ENCODE measurements at regions not wholly inside any gene's neighbourhood (a gene's known extent, or its start where the extent isn't known, plus 50 kb on each side); places are given as distances from the start of the nearest gene placed in this dataset.

DNA sequence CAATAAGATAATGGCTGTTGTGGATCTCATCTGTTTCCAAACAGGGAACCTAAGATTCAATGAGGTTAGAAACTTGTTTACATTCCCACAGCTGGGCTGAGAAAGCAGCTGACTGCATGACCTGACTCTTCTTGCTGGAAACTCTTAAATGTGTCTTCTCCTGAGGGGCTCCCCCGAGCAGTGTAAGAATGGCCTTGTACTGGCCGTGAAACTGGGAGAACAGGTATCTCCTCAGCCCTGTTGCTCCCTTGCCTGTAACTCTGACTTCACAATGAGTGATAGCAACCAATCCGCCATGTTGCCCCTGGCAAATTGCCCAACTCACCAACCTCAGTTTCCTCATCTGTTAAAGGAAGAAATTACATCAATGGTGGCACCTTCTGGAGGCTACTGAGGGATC is 59.1 kb upstream of the CCL2 start:
- no peak for TF ChIP-seq RAD21 (IDR thresholded peaks at IDR 0.05; ENCODE audit: low read length)
- no peak for TF ChIP-seq BHLHE40 (IDR thresholded peaks at IDR 0.05; ENCODE audit: low read depth, low read length)
- TF ChIP-seq, protein P1, sequence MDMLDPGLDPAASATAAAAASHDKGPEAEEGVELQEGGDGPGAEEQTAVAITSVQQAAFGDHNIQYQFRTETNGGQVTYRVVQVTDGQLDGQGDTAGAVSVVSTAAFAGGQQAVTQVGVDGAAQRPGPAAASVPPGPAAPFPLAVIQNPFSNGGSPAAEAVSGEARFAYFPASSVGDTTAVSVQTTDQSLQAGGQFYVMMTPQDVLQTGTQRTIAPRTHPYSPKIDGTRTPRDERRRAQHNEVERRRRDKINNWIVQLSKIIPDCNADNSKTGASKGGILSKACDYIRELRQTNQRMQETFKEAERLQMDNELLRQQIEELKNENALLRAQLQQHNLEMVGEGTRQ (IDR thresholded peaks at IDR 0.05; ENCODE audit: low read depth, low read length), result no peak
- no peak for TF ChIP-seq MXI1 (IDR thresholded peaks at IDR 0.05; ENCODE audit: borderline replicate concordance, low read depth, low read length)
- TF ChIP-seq CEBPB (IDR thresholded peaks at IDR 0.05; ENCODE audit: low read depth, low read length), result no peak
- TF ChIP-seq POLR2A (IDR thresholded peaks at IDR 0.05; ENCODE audit: low read depth, low read length), result no peak
- TF ChIP-seq MAFK (IDR thresholded peaks at IDR 0.05; ENCODE audit: low read depth, low read length), result no peak
- TF ChIP-seq CHD1 (IDR thresholded peaks at IDR 0.05; ENCODE audit: low read depth, low read length), result no peak
- TF ChIP-seq, protein P2, sequence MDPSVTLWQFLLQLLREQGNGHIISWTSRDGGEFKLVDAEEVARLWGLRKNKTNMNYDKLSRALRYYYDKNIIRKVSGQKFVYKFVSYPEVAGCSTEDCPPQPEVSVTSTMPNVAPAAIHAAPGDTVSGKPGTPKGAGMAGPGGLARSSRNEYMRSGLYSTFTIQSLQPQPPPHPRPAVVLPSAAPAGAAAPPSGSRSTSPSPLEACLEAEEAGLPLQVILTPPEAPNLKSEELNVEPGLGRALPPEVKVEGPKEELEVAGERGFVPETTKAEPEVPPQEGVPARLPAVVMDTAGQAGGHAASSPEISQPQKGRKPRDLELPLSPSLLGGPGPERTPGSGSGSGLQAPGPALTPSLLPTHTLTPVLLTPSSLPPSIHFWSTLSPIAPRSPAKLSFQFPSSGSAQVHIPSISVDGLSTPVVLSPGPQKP (IDR thresholded peaks at IDR 0.05; ENCODE audit: borderline replicate concordance, low read depth, low read length), result no peak
- Histone ChIP-seq H2BK15ac (ENCODE audit: low read depth, low read length) (no peak overlapping the region), H2AK9ac (replicated peaks; ENCODE audit: low read depth, low read length, poor library complexity) (no peak overlapping the region), H3K56ac (ENCODE audit: extremely low read depth, insufficient read depth, low read length) (no peak overlapping the region), H3K9me1 (ENCODE audit: insufficient read depth, low read length) (no peaks in the 10 kb centered on the region), H4K20me1 (ENCODE audit: insufficient read depth, low read length) (no peaks in the 10 kb centered on the region), H4K8ac (ENCODE audit: low read depth in 2 of 2, low read length in 2 of 2) (no peak overlapping the region), H2AK5ac (ENCODE audit: low read depth, low read length) (no peak overlapping the region), H3K4ac (ENCODE audit: low read depth, low read length) (no peak overlapping the region), H3K4me3 (ENCODE audit: insufficient read depth, low read depth, low read length) (no peak overlapping the region), H3K27me3 (ENCODE audit: control insufficient read depth, insufficient read depth, low read length) (no peaks in the 10 kb centered on the region), H3K14ac (replicated peaks; ENCODE audit: low read depth, low read length) (no peak overlapping the region), H3K23ac (ENCODE audit: low read depth, low read length) (no peak overlapping the region), H3K79me1 (ENCODE audit: low read depth in 1 of 2, low read length in 2 of 2) (no peaks in the 10 kb centered on the region), H3K4me1 (ENCODE audit: control insufficient read depth, insufficient read depth, low read length) (no peaks in the 10 kb centered on the region), H2BK5ac (ENCODE audit: low read depth, low read length, poor library complexity, severe bottlenecking) (no peak overlapping the region), H2BK120ac (ENCODE audit: low read depth, low read length) (no peak overlapping the region), H4K5ac (ENCODE audit: low read depth, low read length) (no peak overlapping the region), H3K4me2 (ENCODE audit: low read depth, low read length) (no peak overlapping the region), H3K18ac (ENCODE audit: low read depth, low read length) (no peak overlapping the region), H2BK20ac (ENCODE audit: low read depth, low read length) (no peak overlapping the region), H2AFZ (replicated peaks; ENCODE audit: low read length, poor library complexity) (no peak overlapping the region), H3K9ac (ENCODE audit: low read depth, low read length) (no peak overlapping the region), H3K9me3 (ENCODE audit: control insufficient read depth, insufficient read depth, low read length) (peaks cover 1% of the 10 kb centered on the region; the same call in 1 of the 2 replicates), H3K36me3 (ENCODE audit: control insufficient read depth, insufficient read depth, low read length) (no peaks in the 10 kb centered on the region), H3K27ac (ENCODE audit: insufficient read depth, low read length) (no peak overlapping the region), H4K91ac (ENCODE audit: insufficient read depth, low read depth, low read length) (no peak overlapping the region)
- no TSS peak for BruUV-seq (replicated peaks)
- peak; percentile 20 for DNase-seq
- WGBS, 2 experiments (ENCODE audit: extremely low coverage in 2 of 2, insufficient read length in 1 of 2), result no CpG with 5 or more reads among the region's 3 CpGs
- ChIA-PET POLR2A (ENCODE audit: unreplicated experiment) (no interaction called here), CTCF (interaction anchor here (2.7 kb wide), 1 partner anchor 166 kb away, joined by 22 read pairs; no protein-coding TSS in a partner anchor)
- intact Hi-C loops (cut with micrococcal nuclease) (no loop called here), dilution Hi-C loops (cut with HindIII; ENCODE audit: low sequenced_read_pairs, unreplicated experiment) (no loop called here), in situ Hi-C loops (cut with MboI; ENCODE audit: low sequenced_read_pairs) (loop anchor here (5.0 kb wide), 1 partner anchor 166 kb away; the partner anchor contains the start of gene CCL1)
- ATAC-seq (ENCODE audit: low read depth), result peak; percentile 12; the same call in 1 of the 2 replicates

Data from IMR-90 (cell line).